Dendritic cell treated with granulocyte-macrophage colony-stimulating factor and Interleukin-4, amounts not matched to agents 40 ng/mL and 50 ng/mL, for 4 days (primary cell): ENCODE measurements at regions not wholly inside any gene's neighbourhood (a gene's known extent, or its start where the extent isn't known, plus 50 kb on each side); places are given as distances from the start of the nearest gene placed in this dataset.
A peak's percentile ranks its signal among the peaks of the same experiment; 100 is the strongest.

Experiments
- H3K27ac Mint-ChIP-seq: one replicate; pipeline ENCODE4 v1.8.0; 2022; ENCODE audit warnings: mild to moderate bottlenecking, mixed read lengths
- H3K27me3 Mint-ChIP-seq: one replicate; pipeline ENCODE4 v1.8.0; 2022; ENCODE audit warnings: mild to moderate bottlenecking, mixed read lengths
- H3K36me3 Mint-ChIP-seq: one replicate; pipeline ENCODE4 v1.8.0; 2022; ENCODE audit warnings: low read depth, mixed read lengths
- H3K4me1 Mint-ChIP-seq: one replicate; pipeline ENCODE4 v1.8.0; 2022; ENCODE audit warnings: low read depth, mixed read lengths
- H3K4me3 Mint-ChIP-seq: one replicate; pipeline ENCODE4 v1.8.0; 2022; ENCODE audit warnings: mild to moderate bottlenecking, moderate library complexity, mixed read lengths
- H3K9me3 Mint-ChIP-seq: one replicate; pipeline ENCODE4 v1.8.0; 2022; ENCODE audit warnings: mixed read lengths
- intact Hi-C: fragments of 100-400 bp; cut with micrococcal nuclease; formaldehyde crosslinking; loops from one replicate; pipeline ENCODE4 v1.15.0; 2022

DNA sequence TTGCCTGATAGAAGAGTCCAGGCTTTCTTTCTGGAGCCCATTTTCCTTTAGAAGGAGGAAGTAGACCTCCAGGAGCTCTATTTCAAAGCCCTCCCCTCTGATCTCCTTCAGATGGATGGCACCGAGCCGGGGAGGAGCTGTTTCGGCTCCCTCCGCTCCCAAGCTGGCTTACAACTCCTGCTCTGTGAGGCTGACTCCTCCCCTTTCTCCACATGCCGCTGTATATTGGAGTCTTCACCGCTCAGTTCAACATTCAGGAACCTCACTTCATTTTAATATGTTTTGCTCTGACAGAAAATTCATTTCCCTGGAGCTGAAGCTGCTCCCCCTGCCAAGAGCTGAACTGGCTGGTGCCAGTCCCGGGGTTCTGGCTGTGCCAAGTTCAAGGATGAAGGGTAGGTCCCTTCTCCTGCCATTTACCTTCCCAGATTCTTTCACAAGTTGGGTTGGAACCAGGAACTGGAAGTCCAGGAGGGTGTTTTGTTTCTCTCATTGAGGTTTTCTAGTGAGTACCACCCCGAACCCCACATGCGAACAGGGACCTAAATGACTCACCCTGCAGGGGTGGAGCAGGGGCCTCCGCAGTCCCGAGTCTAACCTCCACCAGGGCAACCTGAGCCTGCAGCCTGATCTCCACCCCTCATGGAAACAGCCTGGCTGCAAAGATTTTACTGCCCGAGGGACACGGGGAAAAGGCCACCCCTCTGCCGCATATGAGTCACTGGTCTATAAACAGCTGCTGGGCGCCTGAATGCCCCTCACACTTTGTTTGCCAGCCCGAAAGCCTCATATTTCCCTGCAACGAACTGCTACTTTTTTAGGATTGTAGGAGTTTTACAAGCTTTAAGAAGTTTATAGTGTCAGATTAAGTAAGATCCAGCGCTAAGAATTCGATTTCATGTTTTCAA lies 68.6 kb upstream of the FOXA2 start:
- Mint-ChIP-seq H3K36me3 (no peaks in the 10 kb centered on the region), H3K4me1 (no peaks in the 10 kb centered on the region), H3K4me3 (no peak overlapping the region), H3K27ac (no peak overlapping the region), H3K27me3 (peaks cover 3% of the 10 kb centered on the region), H3K9me3 (no peaks in the 10 kb centered on the region)
- intact Hi-C loops: no loop called here

DNA sequence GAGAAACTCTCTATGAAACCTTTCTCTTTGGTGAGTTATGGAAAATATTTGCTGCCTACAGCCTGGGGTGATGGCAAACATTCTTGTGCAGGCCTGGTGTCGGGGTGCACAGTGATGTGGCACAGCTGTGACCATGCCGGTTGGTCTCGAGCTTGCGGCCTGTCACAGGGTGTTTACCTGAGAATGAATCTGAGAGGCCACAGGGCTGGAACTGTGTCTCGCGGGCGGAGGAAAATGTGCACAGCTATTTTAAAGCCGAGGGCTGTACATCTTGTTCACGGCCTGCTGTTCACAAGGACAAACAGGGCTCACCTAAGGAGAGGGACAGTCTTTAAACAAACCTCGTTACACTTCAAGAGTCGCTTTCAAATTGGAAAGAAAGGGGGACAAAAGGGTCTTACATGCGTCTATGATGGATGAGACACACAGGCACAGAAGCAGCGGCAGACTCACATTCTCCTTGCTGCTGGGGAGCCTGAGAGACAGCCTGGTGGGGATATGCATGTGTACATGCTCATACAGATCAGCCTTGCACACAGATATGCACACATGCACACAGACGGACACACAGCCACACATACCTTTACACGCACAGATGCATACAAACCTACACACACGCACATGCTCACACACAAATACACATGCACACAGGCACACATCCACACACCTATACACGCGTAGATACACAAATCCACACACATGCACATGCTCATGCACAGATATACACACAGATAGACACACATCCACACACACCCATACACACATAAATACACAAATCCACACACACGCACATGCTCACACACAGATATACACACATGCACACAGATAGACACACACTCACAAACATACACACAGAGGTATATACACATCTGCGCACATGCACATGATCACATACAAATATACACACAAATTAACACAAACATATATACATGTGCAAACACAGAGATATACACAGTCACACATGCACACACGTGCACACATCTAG lies 69.6 kb upstream of the FOXA2 start:
- H3K4me3 Mint-ChIP-seq: no peak overlapping the region
- intact Hi-C loops: no loop called here
- no peaks in the 10 kb centered on the region for H3K36me3 Mint-ChIP-seq
- peaks cover 3% of the 10 kb centered on the region for H3K27me3 Mint-ChIP-seq
- H3K9me3 Mint-ChIP-seq: no peaks in the 10 kb centered on the region
- no peak overlapping the region for H3K27ac Mint-ChIP-seq
- no peaks in the 10 kb centered on the region for H3K4me1 Mint-ChIP-seq

DNA sequence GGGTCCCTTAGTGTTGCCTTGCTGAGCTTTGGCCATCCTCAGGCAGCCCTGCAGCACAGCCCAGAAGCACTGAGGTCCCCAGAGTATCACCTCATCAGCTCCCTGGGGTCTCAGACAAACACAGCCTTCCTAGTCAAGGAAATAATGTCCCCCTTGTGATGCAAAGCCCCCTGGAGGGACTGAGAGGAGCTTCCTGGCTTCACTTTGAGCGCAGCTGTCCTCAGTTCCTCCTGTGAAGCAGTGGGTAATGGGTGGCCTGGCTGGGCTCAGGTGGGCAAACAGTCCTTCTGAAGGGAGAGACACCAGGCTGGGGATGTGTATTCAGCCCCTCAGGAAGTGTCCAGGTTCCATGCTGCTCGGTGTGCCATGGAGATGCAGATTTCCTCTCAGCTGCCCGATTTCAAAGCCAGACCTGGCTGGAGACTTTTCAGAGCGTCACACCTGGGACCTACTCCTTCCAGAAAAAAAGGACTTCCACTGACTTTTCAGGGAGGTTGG lies 79.2 kb upstream of the FOXA2 start:
- Mint-ChIP-seq H3K9me3 (no peaks in the 10 kb centered on the region), H3K4me1 (no peaks in the 10 kb centered on the region), H3K4me3 (no peak overlapping the region), H3K27ac (no peak overlapping the region), H3K36me3 (no peaks in the 10 kb centered on the region), H3K27me3 (peaks cover 13% of the 10 kb centered on the region)
- intact Hi-C loops: no loop called here

DNA sequence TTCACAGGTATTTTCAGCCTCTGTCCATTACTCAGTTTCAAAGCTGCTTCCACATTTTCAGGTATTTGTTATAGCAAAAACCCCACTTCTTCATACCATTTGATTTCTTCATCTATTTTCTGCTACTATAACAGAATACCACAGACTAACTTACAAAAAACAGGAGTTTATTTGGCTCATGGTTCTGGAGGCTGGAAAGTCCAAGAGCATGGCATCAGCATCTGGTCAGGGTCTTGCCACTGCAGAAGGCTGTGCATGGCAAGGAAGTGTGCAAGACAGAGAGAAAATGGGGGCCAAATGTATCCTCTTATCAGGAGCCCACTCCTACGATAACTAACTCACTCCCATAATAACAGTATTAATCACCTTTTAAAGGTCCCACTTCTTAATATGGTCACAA lies 82.8 kb upstream of the FOXA2 start:
- intact Hi-C loops: no loop called here
- no peak overlapping the region for H3K4me3 Mint-ChIP-seq
- H3K4me1 Mint-ChIP-seq: no peaks in the 10 kb centered on the region
- H3K36me3 Mint-ChIP-seq: no peaks in the 10 kb centered on the region
- peaks cover 12% of the 10 kb centered on the region for H3K9me3 Mint-ChIP-seq
- H3K27ac Mint-ChIP-seq: no peak overlapping the region
- H3K27me3 Mint-ChIP-seq: peaks cover 20% of the 10 kb centered on the region

DNA sequence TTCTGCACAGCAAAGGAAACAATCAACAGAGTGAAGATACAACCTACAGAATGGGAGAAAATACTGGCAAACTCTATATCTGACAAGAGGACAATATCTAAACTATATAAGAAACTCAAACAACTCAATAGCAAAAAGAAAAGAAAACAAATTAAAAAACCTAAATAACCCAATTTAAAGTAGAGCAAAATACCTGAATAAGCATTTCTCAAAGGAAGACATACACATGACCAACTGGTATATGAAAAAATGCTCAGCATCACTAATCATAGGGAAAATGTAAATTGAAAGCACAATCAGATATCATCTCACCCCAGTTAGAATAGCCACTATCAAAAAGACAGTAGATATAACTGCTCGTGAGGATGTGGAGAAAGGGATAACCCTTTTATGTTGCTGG lies 87.8 kb upstream of the FOXA2 start:
- no peaks in the 10 kb centered on the region for H3K36me3 Mint-ChIP-seq
- intact Hi-C loops: no loop called here
- no peak overlapping the region for H3K4me3 Mint-ChIP-seq

DNA sequence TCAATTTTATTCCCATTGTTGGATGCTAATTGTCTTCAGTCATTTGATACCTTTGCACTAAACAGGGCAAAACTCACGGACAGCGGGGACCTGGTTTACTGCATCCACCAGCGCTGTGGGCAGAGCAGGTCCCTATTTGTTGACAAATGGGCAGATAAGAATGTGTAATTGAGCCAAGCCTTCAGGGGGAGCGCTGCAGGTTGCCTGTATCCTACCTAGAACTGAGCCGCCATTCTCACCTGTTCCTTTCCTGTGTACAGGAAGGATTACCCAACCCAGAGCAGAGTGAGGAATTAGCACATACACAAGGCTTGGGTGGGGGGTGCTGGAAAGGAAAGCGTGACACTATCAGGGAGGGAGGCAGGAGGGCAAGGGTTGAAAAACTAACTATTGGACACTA lies 89.1 kb upstream of the FOXA2 start:
- Mint-ChIP-seq H3K27ac (no peak overlapping the region), H3K36me3 (no peaks in the 10 kb centered on the region), H3K4me1 (no peaks in the 10 kb centered on the region), H3K4me3 (no peak overlapping the region), H3K27me3 (peaks cover 8% of the 10 kb centered on the region), H3K9me3 (peaks cover 13% of the 10 kb centered on the region)
- intact Hi-C loops: no loop called here

More for the DNA sequence above, 87.8 kb upstream of the FOXA2 start:
- Mint-ChIP-seq H3K27me3 (peaks cover 8% of the 10 kb centered on the region), H3K4me1 (no peaks in the 10 kb centered on the region), H3K27ac (no peak overlapping the region), H3K9me3 (peaks cover 12% of the 10 kb centered on the region)

DNA sequence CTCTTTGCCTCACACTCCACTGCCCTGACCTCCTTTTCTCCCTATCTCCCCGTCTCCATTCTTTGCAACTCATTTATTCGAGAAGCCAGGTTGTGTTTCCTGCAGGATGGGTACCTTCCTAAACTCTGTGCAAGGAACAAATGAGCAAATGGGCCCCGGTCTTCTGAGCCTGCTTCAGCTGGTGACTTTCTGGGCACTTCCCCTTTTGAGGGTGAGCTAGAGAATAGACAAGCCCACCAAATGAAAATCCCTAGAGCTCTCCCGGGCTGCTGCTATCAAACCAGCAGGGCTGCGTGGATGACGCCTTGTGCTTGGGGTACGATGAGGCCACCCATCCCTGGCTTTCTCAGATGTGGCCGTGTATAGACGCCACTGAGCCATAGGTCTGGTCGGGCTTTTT lies 91.0 kb upstream of the FOXA2 start:
- Mint-ChIP-seq H3K27me3 (peaks cover 8% of the 10 kb centered on the region), H3K36me3 (no peaks in the 10 kb centered on the region), H3K4me1 (no peaks in the 10 kb centered on the region), H3K4me3 (no peak overlapping the region), H3K9me3 (peaks cover 8% of the 10 kb centered on the region), H3K27ac (no peak overlapping the region)
- intact Hi-C loops: no loop called here

DNA sequence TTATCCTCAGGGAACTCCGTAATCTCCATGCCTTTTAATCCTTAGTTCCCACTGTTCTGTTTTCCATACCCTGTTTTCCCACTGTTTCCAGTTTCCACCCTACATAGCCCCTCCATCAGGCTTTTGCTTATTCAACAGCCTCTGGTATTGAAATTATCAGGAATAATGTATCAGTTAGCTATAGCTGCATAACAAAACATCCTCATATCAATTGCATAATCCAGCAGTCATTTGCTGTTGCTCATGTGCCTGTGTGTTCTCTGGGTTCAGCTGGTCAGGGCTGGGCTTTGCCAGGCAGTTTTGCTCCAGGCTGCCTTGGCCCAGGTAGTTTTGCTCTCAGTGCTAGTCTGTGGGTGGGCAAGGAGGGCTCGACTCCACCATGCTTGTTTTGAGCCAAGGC lies 94.3 kb upstream of the FOXA2 start:
- intact Hi-C loops: no loop called here
- no peak overlapping the region for H3K27ac Mint-ChIP-seq
- no peaks in the 10 kb centered on the region for H3K36me3 Mint-ChIP-seq
- peaks cover 8% of the 10 kb centered on the region for H3K9me3 Mint-ChIP-seq
- H3K27me3 Mint-ChIP-seq: peaks cover 7% of the 10 kb centered on the region
- H3K4me1 Mint-ChIP-seq: no peaks in the 10 kb centered on the region
- H3K4me3 Mint-ChIP-seq: no peak overlapping the region

DNA sequence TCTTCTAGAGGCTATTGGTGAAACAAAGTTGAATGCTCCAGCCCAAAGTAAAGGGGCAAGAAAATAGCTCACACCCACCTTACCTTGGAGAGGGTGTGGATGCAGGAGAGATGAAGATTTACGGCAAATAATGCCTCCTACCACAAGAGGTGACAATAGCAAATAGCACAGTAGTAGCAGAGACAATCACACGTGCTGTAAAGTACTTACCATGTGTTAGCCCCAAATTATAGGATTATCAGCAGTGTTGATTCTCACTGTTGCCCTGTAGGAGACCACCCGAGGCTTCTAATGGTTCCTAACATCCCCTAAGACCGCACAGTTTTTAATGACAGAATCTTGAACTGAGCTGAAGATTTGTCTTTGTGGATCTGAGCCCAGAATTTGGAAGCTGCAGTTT lies 94.8 kb upstream of the FOXA2 start:
- H3K4me3 Mint-ChIP-seq: no peak overlapping the region
- H3K9me3 Mint-ChIP-seq: peaks cover 8% of the 10 kb centered on the region
- no peaks in the 10 kb centered on the region for H3K4me1 Mint-ChIP-seq
- no peak overlapping the region for H3K27ac Mint-ChIP-seq
- intact Hi-C loops: no loop called here
- H3K36me3 Mint-ChIP-seq: no peaks in the 10 kb centered on the region
- peaks cover 7% of the 10 kb centered on the region for H3K27me3 Mint-ChIP-seq

DNA sequence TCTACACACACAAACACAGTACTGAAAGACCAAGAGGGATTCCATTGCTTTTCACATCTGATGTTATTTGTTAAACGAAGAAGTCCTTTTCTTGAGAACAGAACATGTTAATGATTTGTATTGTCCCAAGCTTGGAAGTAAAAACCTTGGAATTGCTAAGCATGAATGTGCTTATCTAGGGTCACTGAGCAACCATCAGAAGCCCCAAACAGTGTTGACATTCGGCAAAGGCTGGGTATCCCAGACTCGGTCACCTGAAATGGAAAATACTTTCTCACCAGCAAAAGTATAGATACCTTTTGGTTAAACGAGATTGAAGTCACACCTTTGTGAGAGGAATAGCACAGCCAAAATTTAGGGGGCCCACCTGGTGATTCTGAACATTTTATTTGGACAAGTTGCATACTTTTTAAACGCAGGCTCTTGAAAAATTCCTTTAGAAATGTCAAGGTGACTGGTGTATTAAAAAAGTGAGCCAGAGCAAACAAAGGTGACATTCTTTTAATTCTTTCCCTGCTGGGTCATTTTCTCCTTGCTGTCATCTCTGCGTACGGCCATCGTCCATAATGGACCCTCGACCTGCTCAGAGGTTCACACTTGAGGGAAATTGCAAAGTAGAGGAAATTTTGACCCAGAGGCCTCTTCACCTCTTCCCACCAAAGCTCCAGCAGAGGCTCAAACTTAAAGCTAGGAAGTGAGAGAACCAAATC lies 95.8 kb upstream of the FOXA2 start:
- intact Hi-C loops: no loop called here
- H3K27me3 Mint-ChIP-seq: peaks cover 12% of the 10 kb centered on the region
- H3K9me3 Mint-ChIP-seq: peaks cover 8% of the 10 kb centered on the region
- peaks cover 9% of the 10 kb centered on the region for H3K4me1 Mint-ChIP-seq
- H3K36me3 Mint-ChIP-seq: no peaks in the 10 kb centered on the region
- no peak overlapping the region for H3K4me3 Mint-ChIP-seq
- no peak overlapping the region for H3K27ac Mint-ChIP-seq

DNA sequence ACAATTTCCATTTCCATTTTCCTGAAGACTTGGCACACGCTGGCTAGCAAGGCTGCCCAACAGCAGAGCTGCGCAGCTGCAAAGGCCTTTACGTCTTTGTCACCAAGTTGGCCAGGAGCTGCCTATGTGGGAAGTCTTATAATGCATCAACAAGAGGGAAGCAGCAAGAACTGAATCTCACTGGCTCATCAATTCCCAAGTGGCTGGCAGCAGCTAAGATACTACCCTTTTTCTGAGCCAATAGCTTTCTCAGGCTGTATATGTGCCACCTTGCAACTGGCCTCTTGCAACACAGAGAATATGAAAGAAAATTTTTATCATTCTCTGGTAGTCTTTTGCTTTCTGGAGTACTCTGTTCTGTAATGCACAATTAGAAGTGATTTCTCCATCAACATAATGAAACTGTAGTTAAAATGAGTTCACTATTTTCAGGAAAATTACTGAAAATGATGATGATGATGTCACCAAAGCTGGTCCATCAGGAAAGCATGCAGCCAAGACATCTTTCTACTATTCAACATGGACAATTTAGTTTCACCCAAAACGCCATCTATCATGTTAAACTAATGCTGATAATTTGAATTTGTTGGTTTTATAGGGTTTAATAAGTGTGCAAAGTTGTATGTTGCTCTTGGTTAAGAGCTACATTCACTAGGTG lies 97.3 kb upstream of the FOXA2 start:
- no peak overlapping the region for H3K27ac Mint-ChIP-seq
- no peak overlapping the region for H3K4me3 Mint-ChIP-seq
- H3K36me3 Mint-ChIP-seq: no peaks in the 10 kb centered on the region
- peaks cover 22% of the 10 kb centered on the region for H3K4me1 Mint-ChIP-seq
- intact Hi-C loops: no loop called here
- peaks cover 16% of the 10 kb centered on the region for H3K27me3 Mint-ChIP-seq
- peaks cover 8% of the 10 kb centered on the region for H3K9me3 Mint-ChIP-seq

DNA sequence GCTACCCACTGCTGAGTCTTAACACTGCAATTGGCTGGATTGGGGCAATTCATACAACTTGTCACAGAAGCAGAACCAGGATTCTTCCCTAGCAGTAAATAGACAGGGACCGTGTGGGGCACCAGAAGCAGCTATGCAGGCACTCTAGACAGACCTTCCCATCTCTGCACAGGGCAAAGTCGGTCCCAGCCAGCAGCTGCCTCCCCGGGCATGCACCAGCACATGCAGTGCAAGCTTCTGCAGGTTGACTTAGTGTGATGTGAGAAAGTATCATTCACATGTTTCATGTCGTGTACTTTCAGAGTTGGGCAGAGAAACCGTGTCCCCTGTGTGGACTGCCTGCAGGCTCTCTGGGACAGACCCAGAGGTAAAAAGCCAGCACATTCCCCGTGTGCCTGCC lies 98.0 kb upstream of the FOXA2 start:
- intact Hi-C loops: no loop called here
- peaks cover 8% of the 10 kb centered on the region for H3K9me3 Mint-ChIP-seq
- no peaks in the 10 kb centered on the region for H3K36me3 Mint-ChIP-seq
- H3K4me3 Mint-ChIP-seq: no peak overlapping the region
- H3K27ac Mint-ChIP-seq: no peak overlapping the region
- H3K27me3 Mint-ChIP-seq: peaks cover 16% of the 10 kb centered on the region
- H3K4me1 Mint-ChIP-seq: peaks cover 28% of the 10 kb centered on the region

DNA sequence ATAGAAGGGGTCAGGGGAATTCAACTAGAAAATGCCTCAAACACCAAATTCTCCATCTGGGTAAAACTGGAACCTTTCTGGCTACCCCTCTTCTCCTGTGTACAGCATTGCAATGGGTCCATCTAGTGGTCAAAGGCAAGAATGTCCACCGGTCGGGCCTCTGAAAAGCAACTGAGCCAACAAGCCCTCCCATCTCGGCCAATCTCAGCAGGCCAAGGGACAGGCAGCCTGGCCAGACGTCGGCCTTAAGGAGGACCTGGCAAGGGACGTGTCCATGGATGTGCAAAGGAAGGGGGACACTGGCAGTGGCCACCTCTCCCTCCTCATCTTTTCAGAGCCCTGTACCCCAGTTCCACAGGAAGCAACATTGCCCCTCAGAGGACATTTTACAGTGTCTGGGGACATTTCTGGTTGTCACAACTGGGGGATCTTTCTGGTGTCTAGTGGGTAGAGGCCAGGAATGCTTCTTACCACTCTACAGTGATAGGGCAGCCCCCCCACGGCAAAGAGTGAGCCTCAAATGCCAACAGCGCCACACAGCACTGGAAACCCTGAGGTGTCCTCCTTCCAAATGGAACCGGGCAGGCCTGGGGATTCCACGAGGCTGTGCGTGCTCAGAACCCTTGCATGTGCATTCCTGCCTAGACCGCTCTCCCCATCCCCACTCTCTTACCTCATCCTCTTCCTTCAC lies 99.8 kb upstream of the FOXA2 start:
- intact Hi-C loops: loop anchor here (1.0 kb wide), 1 partner anchor 345 kb away; no protein-coding TSS in a partner anchor
- no peaks in the 10 kb centered on the region for H3K9me3 Mint-ChIP-seq
- peaks cover 12% of the 10 kb centered on the region for H3K27me3 Mint-ChIP-seq
- peaks cover 47% of the 10 kb centered on the region for H3K4me1 Mint-ChIP-seq
- no peak overlapping the region for H3K4me3 Mint-ChIP-seq
- peak overlapping the region; percentile 7 for H3K27ac Mint-ChIP-seq
- H3K36me3 Mint-ChIP-seq: no peaks in the 10 kb centered on the region
